NCI-H446 treated with DMSO at 0.1 percent for 48 hours (cell line): ENCODE measurements at regions not wholly inside any gene's neighbourhood (a gene's known extent, or its start where the extent isn't known, plus 50 kb on each side); places are given as distances from the start of the nearest gene placed in this dataset.
"Not testable (repeated sequence)": the region's sequence is repeated elsewhere in the genome, so short reads cannot be mapped to it uniquely, and the experiment has no call there.

ENCODE experiments used
- DNase-seq: peaks from one replicate; lab custom pipeline; 2025; lab: John Stamatoyannopoulos, UW

DNA sequence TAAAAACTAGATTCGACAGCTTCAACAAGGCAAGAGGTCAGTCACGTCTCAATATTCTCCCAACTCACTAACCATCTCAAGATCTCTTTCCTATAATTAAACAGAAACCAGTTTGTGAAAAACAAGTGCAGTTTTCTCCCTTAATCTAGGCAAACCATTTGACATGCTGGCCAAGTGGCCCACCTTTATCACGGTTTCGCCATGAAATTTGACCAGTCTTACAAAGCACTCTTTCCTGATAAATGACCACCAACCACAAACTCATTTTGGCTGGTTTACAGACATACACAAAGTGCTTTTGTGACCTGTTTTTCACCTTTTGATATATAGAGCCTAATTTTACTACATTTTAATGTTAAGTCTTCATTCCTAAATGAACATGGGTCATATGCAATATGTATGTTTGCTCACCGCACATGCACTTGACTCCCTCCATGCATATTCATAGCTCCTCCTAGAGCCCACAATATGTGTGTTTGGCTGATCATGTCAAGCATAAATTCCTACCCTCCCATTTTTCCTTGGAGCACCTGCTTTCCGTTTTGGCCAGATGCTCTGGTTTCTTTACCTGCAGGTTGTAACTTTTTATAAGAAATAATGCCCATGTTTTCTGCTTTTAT lies 385.1 kb downstream of the RAD51AP2 start:
- DNase-seq, result no peak

DNA sequence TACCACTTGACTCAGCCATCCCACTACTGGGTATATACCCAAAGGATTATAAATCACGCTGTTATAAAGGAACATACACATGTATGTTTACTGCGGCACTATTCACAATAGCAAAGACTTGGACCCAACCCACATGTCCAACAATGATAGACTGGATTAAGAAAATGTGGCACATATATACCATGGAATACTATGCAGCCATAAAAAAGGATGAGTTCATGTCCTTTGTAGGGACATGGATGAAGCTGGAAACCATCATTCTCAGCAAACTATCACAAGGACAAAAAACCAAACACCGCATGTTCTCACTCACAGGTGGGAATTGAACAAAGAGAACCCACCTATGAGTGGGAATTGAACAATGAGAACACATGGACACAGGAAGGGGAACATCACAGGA lies 387.6 kb downstream of the RAD51AP2 start:
- not testable (repeated sequence) for DNase-seq

GRCh38 chr2:17125989-17126620 lies 392.1 kb downstream of the RAD51AP2 start:
- DNase-seq, result no peak

GRCh38 chr2:17124575-17125318 lies 393.5 kb downstream of the RAD51AP2 start:
- no peak for DNase-seq

DNA sequence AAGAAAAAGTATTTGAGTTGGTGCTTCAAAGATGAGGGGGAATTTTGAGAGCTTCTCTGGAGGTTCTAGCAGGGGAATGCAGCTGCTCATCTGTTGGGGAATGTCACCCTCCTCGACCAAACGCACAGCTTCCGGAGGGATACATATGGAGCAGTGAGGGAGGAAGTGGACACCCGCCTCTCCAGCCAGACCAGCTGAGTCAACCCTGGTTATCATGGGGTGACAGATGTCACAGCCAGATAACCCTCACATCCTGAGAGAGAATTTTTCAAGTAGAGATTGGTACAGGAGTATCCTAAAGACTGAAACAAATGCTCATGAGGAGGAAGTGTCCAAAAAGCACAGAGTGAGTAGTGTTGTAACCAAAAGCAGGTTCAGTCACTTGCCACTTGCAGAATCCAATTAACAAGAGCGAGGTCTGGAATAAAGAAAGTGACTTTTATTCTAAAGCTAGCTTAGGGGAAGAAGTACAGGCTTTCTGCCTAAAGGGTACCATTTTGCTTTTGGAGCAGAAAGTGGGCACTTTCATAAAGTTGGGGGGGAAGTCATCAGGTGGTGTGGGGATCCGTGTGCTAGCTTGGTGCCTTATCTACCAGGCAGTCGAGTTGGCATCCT lies 395.2 kb downstream of the RAD51AP2 start:
- no peak for DNase-seq

DNA sequence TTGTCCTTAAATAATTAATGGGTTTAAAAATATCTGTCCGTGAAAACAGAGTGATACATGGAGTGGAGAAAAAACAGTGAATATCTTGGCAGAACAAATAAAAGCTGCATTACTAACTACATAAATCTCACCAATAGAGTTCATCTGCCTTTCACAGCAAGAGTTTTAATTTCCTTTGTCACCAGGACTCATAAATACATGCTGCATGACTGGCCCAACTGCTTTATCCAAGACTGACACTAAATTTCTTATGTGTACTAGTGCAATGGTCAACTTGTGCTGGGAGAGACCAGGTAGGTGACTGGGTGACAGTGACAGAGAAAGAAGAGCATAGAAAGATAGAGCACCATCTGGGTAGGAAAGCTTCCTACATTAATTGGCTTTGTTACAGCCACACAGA lies 402.8 kb downstream of the RAD51AP2 start:
- DNase-seq, result no peak

GRCh38 chr2:17115042-17115441 lies 403.2 kb downstream of the RAD51AP2 start:
- no peak for DNase-seq

DNA sequence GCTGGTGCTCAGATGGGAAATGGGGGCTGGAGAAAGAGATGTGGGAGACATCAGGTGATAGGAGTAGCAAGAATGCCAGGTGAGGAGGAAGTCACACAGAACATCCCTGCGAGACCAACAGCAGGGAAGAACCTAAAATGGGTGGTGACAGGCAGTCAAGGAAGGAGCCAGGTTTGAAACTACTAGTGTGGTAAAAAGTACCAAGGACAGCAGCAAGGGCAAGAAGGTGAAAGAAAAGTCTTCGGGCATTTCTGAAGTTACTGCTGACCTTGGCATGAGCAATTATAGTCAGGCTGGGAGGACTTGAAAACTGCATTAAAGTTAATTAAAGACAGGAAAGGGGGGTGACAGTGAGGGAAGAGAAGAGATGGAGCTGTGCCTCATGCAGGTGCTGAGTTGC lies 410.4 kb downstream of the RAD51AP2 start:
- DNase-seq, result no peak

- DNase-seq, result peak; percentile 21
These were observed 411.1 kb downstream of the RAD51AP2 start for GRCh38 chr2:17107151-17107550.

- no peak for DNase-seq
These were observed 411.8 kb downstream of the RAD51AP2 start for GRCh38 chr2:17106418-17106817.

DNA sequence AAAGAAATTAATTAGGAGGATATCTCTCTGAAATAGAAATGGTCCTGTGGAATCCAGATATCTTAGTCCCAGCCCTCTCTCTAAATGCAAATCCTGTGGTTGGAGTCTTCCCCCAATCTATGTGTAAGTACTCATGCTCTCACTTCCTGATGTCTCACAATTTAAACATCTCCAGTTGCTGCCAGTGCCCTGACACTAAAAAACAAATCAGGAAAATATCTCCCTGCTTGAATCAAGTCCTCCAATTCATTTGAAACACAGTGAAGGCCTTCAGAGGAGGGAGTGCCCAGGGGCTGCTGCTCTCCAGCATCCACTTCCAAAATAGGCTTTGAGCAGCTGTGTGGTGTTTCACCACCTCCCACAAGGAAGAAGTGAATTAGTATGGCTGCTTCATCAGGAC lies 413.8 kb downstream of the RAD51AP2 start:
- DNase-seq, result no peak

DNA sequence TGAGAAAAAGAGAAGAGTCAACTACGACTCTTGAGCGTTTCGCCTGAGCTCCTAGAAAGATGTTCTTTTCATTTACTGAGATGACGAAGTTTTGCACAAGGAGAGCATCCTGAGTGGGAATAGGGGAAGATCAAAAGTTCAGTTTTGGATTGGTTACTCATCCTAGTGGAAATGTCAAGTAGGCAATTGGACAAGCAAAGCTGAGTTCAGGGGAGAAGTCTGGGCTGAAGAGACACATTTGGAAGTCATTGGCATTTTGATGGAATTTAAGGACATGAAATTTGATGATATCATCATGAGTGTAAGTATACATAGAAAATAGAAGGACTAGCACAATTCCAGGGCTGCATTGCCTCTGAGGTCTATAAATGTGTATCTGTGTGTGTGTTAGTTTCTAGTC lies 416.6 kb downstream of the RAD51AP2 start:
- no peak for DNase-seq

DNA sequence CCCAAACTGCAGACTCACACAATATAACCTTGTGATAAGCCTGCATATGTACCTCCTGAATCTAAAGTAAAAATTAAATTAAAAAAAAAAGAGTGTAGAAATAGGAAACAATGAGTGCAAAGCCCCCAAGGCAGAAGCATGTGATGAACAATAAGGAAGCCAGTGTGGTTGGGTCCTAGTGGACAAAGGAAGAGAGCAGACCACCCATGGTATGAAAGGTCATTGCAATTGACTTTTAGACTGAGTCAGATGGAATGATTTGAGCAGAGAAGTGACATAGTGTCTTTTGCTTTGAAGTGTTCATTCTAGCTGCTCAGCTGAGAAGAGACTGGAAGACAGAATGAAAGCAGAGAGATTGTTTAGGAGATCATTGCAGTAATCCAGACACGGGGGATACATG lies 417.1 kb downstream of the RAD51AP2 start:
- DNase-seq, result no peak

- no peak for DNase-seq
These were observed 422.9 kb downstream of the RAD51AP2 start for GRCh38 chr2:17095340-17095739.

DNA sequence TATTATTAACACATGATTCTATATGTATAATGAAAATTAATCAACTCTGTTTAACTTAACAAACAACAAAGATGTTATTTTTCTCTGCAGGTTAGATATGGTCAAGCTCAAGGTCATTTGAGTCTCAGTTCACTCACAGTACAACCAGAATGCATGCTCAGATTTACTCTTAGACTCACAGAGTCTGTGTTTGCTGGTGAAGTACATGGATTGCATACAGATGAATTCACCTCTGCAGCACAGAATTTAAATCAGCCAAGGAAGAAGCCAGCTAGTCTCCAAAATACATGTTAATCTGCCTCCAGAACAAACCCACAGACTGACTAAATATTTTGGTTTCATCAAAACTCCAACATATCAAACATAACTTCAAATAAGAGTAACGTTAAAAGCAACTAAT lies 424.5 kb downstream of the RAD51AP2 start:
- no peak for DNase-seq

DNA sequence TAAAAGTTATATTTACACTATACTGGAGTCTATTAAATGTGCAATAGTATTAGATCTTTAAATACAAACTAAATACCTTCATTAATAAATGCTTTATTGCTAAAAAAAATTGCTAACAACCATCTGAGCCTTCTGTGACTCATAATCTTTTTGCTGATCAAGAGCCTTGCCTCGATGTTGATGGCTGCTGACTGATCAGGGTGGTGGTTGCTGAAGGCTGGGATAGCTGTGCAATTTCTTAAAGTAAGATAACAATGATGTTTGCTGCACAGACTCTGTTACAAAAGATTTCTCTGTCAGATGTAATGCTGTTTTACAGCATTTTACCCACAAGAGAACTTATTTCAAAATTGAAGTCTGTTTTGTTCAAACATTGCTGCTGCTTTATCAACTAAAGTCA lies 421.4 kb upstream of the CYRIA start:
- no peak for DNase-seq

DNA sequence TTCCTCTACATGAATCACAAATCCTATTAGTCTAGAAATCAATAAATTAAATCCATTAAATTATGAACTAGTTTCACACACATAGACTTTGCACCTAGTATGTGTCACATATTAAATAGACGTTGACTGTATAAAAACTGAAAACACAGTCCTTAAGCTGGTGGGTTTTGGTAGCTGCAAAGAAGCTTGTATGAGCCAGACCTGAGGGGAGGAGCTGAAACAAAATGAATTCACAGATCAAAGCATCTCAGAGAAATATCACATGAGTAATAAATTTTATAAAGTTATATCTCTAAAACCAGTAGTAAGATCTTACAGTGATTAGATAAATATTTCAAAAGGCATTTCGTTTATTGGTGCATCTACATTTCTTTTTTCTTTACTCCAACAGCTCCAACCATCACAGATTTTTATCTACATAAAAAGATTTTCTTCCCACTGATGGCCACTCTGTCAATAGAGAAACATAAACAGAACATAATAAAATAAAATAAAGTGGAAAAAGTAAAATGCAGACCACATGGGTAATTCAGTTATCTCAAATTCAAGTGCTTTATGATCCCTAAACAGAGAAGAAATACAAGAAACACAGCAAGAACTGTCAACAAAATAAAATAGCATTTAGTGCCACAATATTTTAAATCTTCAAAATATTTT lies 420.0 kb upstream of the CYRIA start:
- no peak for DNase-seq

DNA sequence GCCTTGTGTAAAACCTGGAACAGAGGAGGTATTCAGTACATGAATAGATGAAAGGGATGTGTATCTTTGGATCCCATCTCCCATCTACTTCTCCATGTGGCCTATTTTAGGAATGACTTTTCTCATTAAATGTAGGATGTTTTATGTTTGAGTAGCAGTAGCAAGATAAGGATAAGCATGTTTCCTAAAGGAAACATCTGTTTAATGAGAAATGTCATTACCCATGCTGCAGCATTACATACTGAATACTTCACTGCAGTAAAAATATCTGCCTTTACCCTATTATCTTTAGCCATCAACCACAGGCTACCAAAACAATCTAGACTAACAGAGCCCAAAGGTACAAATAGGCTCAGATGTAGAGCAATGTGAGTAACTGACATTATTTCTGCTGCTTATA lies 419.2 kb upstream of the CYRIA start:
- no peak for DNase-seq

GRCh38 chr2:17083902-17084301 lies 418.3 kb upstream of the CYRIA start:
- DNase-seq, result peak; percentile 88

GRCh38 chr2:17079262-17079661 lies 413.6 kb upstream of the CYRIA start:
- DNase-seq, result no peak

DNA sequence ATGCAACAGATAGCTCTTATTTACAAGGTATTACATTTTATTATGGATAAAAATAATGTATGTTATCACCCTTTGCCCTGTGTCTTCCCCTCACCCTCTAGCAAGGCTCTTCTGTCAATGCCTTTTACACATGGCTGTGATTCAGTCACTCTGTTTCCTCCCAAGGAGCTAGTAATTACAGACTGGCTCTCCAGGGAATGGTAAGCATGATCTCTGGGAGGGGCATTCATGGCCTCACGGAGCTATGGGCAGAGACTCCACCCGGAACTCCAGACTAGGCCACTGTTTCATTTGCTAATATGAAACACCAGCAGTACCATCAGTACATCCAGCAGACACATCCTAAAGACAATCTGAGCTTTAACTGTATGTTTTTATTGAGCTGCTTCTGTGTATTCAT lies 410.9 kb upstream of the CYRIA start:
- DNase-seq, result no peak

DNA sequence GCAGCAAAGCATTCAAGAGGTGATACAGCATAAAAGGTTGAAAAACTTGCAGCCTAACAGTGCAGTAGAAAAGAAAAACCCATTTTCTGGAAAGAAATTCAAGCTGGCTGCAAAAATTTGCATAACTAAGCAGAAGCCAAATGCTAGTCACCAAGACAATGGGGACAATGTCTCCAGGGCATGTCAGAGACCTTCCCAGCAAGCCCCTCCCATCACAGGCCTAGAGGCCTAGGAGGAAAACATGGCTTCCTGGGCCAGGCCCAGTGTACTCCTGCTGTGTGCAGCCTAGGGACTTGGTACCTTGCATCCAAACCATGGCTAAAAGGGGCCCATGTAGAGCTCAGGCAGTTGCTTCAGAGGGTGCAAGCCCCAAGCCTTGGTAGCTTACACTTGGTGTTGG lies 405.1 kb upstream of the CYRIA start:
- DNase-seq, result no peak

- no peak for DNase-seq
These were observed 403.9 kb upstream of the CYRIA start for GRCh38 chr2:17069564-17069963.
